GM21423 (cell line): ENCODE measurements at regions not wholly inside any gene's neighbourhood (a gene's known extent, or its start where the extent isn't known, plus 50 kb on each side); places are given as distances from the start of the nearest gene placed in this dataset.
"Not testable (repeated sequence)": the region's sequence is repeated elsewhere in the genome, so short reads cannot be mapped to it uniquely, and the experiment has no call there.

Experiments
- ATAC-seq: cut with Tn5 transposase; IDR thresholded peaks from one replicate; pipeline ENCODE4 v1.9.1; 2021; ENCODE audit warnings: mild to moderate bottlenecking, moderate library complexity; ENCODE audit not compliant: unreplicated experiment

DNA sequence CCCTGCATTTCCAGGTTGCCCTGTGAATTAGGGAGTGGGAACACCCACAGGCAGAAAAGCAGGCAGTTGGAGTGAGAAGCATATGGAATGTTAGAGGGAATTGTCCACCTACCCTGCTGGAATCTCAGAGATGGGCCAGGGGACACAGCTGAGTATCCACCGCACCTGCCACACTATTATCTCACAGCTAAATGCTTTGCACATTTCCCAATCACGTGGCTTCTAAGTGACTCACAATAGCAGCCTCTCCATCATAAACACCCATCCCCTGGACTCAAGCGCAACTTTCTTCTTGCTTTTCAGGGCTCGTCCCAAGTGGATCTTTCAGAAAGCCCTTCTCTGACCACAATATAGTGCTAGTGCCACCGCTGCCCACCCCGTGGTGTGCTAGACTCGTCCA, 389.0 kb upstream of the LMCD1 start:
- no peak for ATAC-seq

GRCh38 chr3:8113626-8114025, 388.0 kb upstream of the LMCD1 start:
- ATAC-seq = no peak

DNA sequence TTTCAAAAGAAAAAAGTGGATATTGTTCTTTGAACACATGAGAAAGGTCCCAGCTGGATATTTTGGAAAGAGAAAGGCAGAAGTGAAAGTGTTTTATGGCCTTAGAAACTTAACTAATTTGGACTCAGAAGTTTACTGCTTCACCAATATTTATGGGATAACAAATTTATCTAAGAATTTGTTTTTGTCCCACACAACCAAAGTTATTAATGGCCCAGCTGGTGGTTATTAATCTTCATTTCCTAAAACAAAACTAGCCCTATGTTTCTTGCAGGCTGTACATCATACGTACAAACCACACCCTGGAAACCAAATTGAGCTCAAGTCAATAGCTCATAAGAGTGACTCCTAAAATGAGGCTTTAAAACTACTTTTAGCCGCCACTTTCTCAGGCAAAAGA, 372.9 kb upstream of the LMCD1 start:
- ATAC-seq = no peak

DNA sequence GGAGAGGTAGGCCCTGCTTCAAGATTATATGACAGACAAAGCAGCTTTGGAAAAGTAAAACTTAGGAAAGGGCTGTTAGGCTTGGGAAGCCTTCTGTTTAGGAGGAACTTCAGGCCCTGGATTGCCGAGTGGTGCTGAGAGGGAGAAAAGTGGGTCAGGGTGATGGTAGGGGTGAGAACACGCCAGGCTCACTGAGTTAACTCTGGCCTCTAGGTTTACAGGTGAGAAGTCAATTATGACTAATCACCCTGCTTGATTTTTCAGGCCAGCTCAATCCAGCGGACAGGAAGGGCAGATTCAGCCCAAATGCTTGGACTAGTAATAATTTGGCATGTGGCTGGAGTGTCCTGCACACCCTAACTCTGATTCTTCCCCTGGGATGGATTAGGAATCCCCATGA, 365.1 kb upstream of the LMCD1 start:
- ATAC-seq = no peak

- ATAC-seq = no peak
These were observed 358.4 kb upstream of the LMCD1 start for GRCh38 chr3:8143186-8143585.

- no peak for ATAC-seq
These were observed 356.0 kb upstream of the LMCD1 start for GRCh38 chr3:8145661-8146060.

DNA sequence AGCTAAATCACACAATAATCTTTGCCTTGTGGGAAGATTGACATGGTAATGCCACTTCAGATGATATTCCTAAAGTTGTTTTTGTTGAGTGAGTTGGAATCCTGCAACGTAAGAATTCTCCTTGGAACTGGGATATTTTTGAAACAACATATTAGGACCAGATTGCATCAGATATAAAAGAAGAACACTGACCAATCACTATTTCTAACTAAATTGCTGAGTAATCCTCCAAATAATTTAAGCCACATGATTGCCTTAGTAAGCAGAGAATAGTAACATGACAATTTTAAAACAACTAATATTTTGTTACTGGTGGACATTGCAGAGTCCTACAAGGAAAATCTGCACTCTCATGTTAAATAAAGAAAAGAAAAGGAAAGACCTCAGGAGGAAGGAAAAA, 353.9 kb upstream of the LMCD1 start:
- ATAC-seq = no peak

DNA sequence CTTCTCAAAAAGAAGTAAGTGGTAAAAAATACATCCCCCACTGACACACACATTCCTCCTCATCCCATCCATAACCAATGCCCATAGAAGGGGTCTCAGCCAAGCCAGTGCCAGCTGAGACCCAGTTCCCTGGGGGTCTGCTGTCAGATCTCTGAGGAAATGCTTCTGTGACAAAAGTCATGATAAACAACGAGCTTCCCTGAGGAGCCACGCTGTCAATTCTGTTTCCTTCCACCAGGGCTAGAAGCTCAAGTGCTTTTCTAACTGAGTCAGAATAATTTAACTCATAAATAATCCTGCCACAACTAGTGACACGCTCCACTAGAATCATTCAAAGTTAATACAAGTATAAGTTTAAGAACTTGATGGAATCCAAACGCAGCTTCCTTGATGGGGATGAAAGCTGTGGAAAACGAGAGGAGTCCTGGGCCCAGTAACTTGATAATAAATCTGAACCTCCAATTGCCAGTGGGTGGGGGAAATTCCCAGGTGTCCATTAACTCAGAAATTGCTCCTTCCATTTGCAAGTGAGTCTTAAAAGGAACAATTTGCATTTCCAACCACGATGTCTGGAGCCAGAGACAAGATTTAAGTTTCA, 348.7 kb upstream of the LMCD1 start:
- no peak for ATAC-seq

DNA sequence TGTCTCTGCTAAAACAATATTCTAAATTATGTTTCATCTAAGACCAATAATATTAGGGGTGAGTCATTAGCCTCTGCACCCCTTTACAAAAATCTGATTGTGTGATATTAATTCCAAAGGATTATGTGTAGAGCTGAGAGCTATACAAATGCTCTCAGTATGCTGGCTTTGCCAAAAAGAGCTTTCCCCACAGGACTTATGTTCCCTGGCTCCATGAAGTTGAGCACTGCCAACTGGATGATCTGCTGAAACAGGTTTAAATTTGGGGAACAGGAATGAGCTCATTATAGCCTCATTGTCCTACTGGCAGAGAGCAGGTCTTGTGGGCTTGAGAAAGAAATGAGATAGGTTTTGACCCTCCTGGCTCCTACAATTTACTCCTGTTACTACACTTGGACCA, 347.8 kb upstream of the LMCD1 start:
- no peak for ATAC-seq

DNA sequence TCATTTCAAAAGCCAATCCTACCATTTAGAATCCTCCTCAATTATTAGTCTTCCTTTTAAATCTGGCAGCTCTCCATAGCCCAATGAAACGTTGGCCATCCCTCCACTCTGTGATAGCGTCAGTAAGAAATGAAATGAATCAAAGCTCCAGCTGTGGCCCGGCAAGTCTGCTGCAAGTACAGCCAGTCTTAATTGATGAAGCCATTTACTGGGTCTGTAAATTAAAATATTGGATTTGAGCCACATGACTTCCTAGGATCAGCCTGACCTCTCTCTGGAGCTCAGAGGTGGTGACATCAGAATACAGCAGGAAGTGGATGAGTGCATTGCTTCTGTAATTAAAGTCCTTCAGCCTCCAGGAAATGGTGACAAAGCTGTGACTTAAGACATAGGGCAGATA, 347.0 kb upstream of the LMCD1 start:
- ATAC-seq = no peak

DNA sequence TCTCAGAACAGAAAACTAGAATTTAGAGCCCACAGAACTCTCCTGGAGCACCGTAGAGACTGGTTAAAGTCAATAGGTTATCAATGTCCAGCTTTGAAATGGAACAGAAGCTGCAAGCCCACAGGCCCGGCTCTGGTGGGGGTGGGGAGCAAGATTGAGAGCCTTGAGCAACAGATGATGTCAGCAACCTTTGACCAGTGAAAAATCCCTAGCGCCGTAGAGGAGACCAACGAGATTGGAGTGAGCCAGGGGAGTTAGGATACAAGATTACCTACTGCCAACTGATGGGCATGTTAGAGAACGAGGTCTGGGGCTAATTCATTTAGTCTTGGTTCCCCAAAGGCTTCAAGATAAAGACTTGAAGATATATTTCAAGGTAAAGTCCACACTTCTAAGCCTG, 345.5 kb upstream of the LMCD1 start:
- no peak for ATAC-seq

DNA sequence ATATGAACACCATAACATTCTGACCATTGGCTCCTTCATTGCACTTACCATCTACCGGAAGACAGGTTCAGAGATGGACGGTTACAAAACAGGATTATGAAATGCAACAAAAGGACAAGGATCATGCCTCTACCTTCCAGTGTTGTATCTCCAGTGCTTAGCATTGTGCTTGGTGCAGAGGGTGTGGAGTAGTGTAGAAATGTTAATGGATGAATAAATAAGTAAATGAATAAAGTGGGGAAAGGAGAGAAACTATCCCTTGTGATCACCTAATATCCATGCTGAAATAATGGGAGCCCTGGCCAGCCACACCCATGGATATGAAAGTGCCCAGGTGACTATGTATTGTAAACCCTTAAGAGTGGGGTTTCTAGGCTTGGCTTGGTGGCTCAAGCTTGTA, 344.8 kb upstream of the LMCD1 start:
- ATAC-seq = no peak

DNA sequence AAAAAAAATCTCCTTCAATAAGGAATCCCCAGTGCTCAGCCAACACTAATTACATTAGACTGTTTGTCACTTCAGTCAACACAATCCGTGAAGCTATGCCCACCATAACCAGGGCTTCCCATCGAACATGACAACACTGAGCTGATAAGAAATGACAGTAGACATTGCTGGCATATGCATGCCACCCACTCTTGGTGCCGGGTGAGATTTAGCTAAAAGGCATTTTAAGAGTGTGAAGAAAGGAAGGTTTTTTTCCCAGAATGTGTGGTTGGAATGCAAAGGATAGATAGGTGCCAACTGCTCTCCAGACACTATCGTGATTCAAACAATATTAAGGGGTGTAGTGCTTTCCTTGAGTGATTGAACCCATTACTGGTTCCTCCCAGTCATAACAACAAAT, 344.0 kb upstream of the LMCD1 start:
- ATAC-seq = no peak

DNA sequence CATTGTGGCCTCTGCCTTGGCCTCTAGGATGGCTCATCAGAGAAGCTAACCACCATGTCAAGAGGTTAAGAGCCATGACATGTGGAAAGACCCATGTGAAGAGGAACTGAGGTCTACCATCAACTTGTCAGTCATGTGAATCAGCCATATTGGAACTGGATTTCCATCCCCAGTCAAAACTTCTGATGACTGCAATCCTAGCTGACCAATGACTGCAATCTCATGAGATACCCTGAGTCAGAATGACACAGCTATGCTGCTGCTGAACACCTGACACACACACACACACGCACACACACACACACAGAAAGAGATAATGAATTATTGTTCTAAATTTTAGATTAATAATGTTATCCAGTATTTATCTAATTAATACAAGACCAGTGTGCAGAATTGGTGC, 337.5 kb upstream of the LMCD1 start:
- ATAC-seq = no peak

DNA sequence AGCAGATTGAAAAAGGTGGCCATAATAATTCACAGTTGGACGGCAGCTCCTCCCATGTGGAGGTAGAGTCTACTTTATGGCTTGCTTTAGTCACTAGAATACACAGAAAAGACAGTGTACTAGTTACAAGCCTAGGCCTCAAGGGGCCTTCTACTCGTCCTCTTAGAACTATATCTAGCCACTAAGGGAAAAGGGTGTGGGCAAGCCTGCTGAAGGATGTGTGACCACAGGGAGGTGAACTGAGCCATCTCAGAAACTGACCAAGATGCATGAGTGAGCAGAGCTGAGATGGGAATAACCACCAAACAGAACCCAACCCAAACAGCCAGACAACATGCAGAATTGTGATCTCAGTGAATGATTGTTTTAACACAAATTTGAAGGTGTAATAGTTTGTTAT, 335.6 kb upstream of the LMCD1 start:
- no peak for ATAC-seq

- ATAC-seq = no peak
These were observed 330.6 kb upstream of the LMCD1 start for GRCh38 chr3:8170971-8171508.

- no peak for ATAC-seq
These were observed 327.7 kb upstream of the LMCD1 start for GRCh38 chr3:8173892-8174291.

DNA sequence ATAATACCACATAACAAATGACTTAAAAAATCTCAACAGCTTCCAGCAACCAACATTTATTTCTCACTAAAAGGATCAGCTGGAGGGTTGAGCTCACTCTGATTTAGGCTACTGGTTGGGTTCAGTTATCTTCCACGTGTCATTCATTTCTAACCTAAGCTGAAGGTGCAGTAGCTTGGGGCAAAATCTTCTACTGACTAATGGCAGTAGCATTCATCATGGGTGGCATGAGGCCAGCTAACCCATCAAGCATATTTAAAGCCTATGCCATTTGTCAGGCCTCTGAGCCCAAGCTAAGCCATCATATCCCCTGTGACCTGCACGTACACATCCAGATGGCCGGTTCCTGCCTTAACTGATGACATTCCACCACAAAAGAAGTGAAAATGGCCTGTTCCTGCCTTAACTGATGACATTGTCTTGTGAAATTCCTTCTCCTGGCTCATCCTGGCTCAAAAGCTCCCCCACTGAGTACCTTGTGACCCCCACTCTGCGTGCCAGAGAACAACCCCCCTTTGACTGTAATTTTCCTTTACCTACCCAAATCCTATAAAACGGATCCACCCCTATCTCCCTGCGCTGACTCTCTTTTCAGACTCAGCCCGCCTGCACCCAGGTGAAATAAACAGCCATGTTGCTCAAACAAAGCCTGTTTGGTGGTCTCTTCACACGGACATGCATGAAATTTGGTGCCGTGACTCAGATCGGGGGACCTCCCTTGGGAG, 324.7 kb upstream of the LMCD1 start:
- ATAC-seq = not testable (repeated sequence)

DNA sequence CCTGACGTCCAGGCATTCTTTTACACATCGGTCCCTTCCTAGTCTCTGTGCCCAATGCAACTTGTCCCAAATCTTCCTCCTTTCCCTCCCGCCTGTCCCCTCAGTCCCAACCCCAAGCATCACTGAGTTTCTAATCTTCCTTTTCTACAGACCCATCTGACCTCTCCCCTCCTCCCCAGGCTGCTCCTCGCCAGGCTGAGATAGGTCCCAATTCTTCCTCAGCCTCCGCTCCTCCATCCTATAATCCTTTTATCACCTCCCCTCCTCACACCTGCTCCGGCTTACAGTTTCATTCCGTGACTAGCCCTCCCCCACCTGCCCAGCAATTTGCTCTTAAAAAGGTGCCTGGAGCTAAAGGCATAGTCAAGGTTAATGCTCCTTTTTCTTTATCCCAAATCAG, 323.1 kb upstream of the LMCD1 start:
- ATAC-seq = not testable (repeated sequence)

DNA sequence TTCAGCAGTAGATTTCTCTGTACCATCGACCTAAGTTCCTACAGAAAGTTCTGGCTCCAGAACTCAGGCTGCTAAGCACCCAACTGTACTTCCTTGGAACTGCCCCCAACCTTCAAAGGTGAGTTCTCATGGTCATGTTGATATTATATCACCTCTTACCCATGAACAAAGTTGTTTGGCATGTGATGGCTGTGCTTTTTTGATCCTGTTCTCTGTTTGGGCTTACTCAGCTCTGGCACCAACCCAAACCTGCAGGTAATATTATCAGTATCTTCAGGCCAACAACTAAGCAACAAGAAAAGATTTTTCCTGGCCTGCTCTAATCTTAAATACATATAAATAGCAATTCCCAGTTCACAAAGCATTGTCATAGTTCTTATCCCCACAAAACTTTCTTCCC, 318.7 kb upstream of the LMCD1 start:
- no peak for ATAC-seq

DNA sequence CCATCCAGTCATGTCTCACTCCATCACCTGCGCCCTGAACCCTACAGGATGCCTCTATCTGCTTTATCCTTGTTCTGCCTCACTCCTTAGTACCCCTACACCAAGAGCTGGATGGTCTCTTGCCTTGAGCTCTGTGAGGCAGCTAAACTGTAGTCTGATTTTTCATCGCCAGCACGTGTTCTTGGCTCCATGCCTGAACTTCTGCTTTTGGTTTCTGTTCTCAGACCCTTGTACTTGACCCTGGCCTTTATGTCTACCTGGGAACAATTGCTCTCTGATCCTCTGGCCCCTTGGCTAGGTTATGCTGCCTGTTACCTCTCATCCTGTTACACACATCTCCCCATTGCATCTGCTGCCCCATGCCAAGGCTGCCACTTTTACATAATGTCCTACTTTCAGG, 318.0 kb upstream of the LMCD1 start:
- peak; percentile 55 for ATAC-seq

GRCh38 chr3:8186213-8186612, 315.4 kb upstream of the LMCD1 start:
- no peak for ATAC-seq

- ATAC-seq = no peak
These were observed 313.6 kb upstream of the LMCD1 start for GRCh38 chr3:8187996-8188395.
